ENCODE measurements at regions not wholly inside any gene's neighbourhood (a gene's known extent, or its start where the extent isn't known, plus 50 kb on each side); places are given as distances from the start of the nearest gene placed in this dataset.

- Histone ChIP-seq H3K79me2 (ENCODE audit: control insufficient read depth, insufficient read depth, low read length) (no peaks in the 10 kb centered on the region), H2AFZ (ENCODE audit: insufficient read depth, low read depth, low read length, poor library complexity, severe bottlenecking) (no peak overlapping the region), H3K9me3 (ENCODE audit: control extremely low read depth in 1 of 3, control insufficient read depth in 2 of 3, insufficient read depth in 1 of 3, low read length in 2 of 3) (peaks cover 0 to 2% (median 0%) of the 10 kb centered on the region in 3 donors), H3K9ac (ENCODE audit: low read length) (no peak overlapping the region), H3K27ac (ENCODE audit: low read length in 2 of 2) (no peak overlapping the region), H3K4me2 (replicated peaks; ENCODE audit: low read depth, low read length, poor library complexity, severe bottlenecking) (no peak overlapping the region), H3K4me1 (ENCODE audit: control insufficient read depth in 2 of 2, insufficient read depth in 2 of 2, low read length in 2 of 2) (no peaks in the 10 kb centered on the region), H3K27me3 (replicated peaks in 1 of 4; ENCODE audit: control extremely low read depth in 1 of 4, control insufficient read depth in 3 of 4, insufficient read depth in 4 of 4, low read length in 3 of 4) (no peaks in the 10 kb centered on the region), H3K36me3 (replicated peaks in 1 of 2; ENCODE audit: control extremely low read depth in 1 of 2, control insufficient read depth in 1 of 2, extremely low read depth in 1 of 2, insufficient read depth in 2 of 2, low read length in 1 of 2) (no peaks in the 10 kb centered on the region), H3K4me3 (ENCODE audit: control extremely low read depth in 1 of 5, extremely low read depth in 1 of 5, insufficient read depth in 1 of 5, low read depth in 2 of 5, low read length in 4 of 5) (no peak overlapping the region), H4K20me1 (ENCODE audit: control insufficient read depth, insufficient read depth, low read length, poor library complexity, severe bottlenecking) (no peaks in the 10 kb centered on the region)
- TF ChIP-seq, protein P1, sequence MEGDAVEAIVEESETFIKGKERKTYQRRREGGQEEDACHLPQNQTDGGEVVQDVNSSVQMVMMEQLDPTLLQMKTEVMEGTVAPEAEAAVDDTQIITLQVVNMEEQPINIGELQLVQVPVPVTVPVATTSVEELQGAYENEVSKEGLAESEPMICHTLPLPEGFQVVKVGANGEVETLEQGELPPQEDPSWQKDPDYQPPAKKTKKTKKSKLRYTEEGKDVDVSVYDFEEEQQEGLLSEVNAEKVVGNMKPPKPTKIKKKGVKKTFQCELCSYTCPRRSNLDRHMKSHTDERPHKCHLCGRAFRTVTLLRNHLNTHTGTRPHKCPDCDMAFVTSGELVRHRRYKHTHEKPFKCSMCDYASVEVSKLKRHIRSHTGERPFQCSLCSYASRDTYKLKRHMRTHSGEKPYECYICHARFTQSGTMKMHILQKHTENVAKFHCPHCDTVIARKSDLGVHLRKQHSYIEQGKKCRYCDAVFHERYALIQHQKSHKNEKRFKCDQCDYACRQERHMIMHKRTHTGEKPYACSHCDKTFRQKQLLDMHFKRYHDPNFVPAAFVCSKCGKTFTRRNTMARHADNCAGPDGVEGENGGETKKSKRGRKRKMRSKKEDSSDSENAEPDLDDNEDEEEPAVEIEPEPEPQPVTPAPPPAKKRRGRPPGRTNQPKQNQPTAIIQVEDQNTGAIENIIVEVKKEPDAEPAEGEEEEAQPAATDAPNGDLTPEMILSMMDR (IDR thresholded peaks at IDR 0.05) = no peak
- TF ChIP-seq EZH2 (IDR thresholded peaks at IDR 0.05; ENCODE audit: borderline replicate concordance, insufficient read depth, low read depth, low read length, poor library complexity, severe bottlenecking) = no peak
- ATAC-seq (ENCODE audit: low read depth) (no peak), DNase-seq (no peak)
- Mint-ChIP-seq H3K4me3 (no peak overlapping the region), H3K27ac (no peak overlapping the region), H3K9me3 (ENCODE audit: insufficient read depth) (no peaks in the 10 kb centered on the region), H3K4me1 (no peaks in the 10 kb centered on the region), H3K27me3 (no peaks in the 10 kb centered on the region)
- CTCF ChIA-PET = no interaction called here
- POLR2A ChIA-PET = no interaction called here
- intact Hi-C loops (cut with micrococcal nuclease) = no loop called here
- 91% methylated on average over 3 of the region's 5 CpGs for WGBS (ENCODE audit: insufficient coverage)
These were observed 52.2 kb upstream of the SOD3 start for GRCh38 chr4:24743206-24743605.

DNA sequence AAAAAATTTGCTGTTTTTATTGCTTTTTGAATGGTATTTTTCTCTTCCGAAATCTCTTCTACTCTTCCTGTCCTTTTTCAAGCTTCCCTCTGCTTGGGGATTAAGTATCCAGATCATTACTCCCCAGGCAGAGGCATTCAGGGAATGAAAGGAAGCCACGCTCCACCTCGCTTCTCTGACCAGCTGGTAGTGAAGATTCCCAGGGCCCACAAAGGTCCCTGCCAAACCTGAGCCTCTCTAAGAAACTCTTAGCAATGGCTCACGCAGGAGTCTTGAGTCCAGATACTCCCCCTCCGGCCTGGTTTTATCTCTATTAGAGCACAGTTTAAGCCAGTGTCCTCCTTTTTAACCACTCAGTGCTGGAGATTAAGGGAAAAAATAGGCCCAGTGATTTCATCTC lies 51.4 kb upstream of the SOD3 start:
- H3K27ac ChIP-seq (ENCODE audit: low read length in 2 of 2) = no peak overlapping the region
- H3K36me3 ChIP-seq (replicated peaks in 1 of 2; ENCODE audit: control extremely low read depth in 1 of 2, control insufficient read depth in 1 of 2, extremely low read depth in 1 of 2, insufficient read depth in 2 of 2, low read length in 1 of 2) = no peaks in the 10 kb centered on the region
- DNase-seq = no peak
- no peak for TF ChIP-seq EZH2 (IDR thresholded peaks at IDR 0.05; ENCODE audit: borderline replicate concordance, insufficient read depth, low read depth, low read length, poor library complexity, severe bottlenecking)
- TF ChIP-seq, protein P1 (IDR thresholded peaks at IDR 0.05) = no peak
- Mint-ChIP-seq H3K27me3 (no peaks in the 10 kb centered on the region), H3K27ac (no peak overlapping the region), H3K9me3 (ENCODE audit: insufficient read depth) (no peaks in the 10 kb centered on the region), H3K4me1 (no peaks in the 10 kb centered on the region), H3K4me3 (no peak overlapping the region)
- intact Hi-C loops (cut with micrococcal nuclease) = no loop called here
- H4K20me1 ChIP-seq (ENCODE audit: control insufficient read depth, insufficient read depth, low read length, poor library complexity, severe bottlenecking) = no peaks in the 10 kb centered on the region
- no peak overlapping the region for H3K9ac ChIP-seq (ENCODE audit: low read length)
- no peak overlapping the region for H3K4me2 ChIP-seq (replicated peaks; ENCODE audit: low read depth, low read length, poor library complexity, severe bottlenecking)
- H3K4me1 ChIP-seq (ENCODE audit: control insufficient read depth in 2 of 2, insufficient read depth in 2 of 2, low read length in 2 of 2) = no peaks in the 10 kb centered on the region
- POLR2A ChIA-PET = no interaction called here
- no peaks in the 10 kb centered on the region for H3K27me3 ChIP-seq (replicated peaks in 1 of 4; ENCODE audit: control extremely low read depth in 1 of 4, control insufficient read depth in 3 of 4, insufficient read depth in 4 of 4, low read length in 3 of 4)
- no peak for ATAC-seq (ENCODE audit: low read depth)
- CTCF ChIA-PET = no interaction called here
- no peaks in the 10 kb centered on the region for H3K9me3 ChIP-seq (ENCODE audit: control extremely low read depth in 1 of 3, control insufficient read depth in 2 of 3, insufficient read depth in 1 of 3, low read length in 2 of 3)
- H2AFZ ChIP-seq (ENCODE audit: insufficient read depth, low read depth, low read length, poor library complexity, severe bottlenecking) = no peak overlapping the region
- no peak overlapping the region for H3K4me3 ChIP-seq (ENCODE audit: control extremely low read depth in 1 of 5, extremely low read depth in 1 of 5, insufficient read depth in 1 of 5, low read depth in 2 of 5, low read length in 4 of 5)
- no peaks in the 10 kb centered on the region for H3K79me2 ChIP-seq (ENCODE audit: control insufficient read depth, insufficient read depth, low read length)
- 100% methylated on average over 2 of the region's 5 CpGs for WGBS (ENCODE audit: insufficient coverage)

Measured in B cell (primary cell).